ENCODE measurements at regions not wholly inside any gene's neighbourhood (a gene's known extent, or its start where the extent isn't known, plus 50 kb on each side); places are given as distances from the start of the nearest gene placed in this dataset.

GRCh38 chr3:66140106-66140505 lies 80.7 kb upstream of the SLC25A26 start:
- TF ChIP-seq YY1 (IDR thresholded peaks at IDR 0.05; ENCODE audit: insufficient read depth, insufficient read length) (no peak), ZNF274 (IDR thresholded peaks at IDR 0.05; ENCODE audit: low read depth, low read length) (no peak)

All from NT2/D1 (cell line).